HG03139 (cell line): ENCODE measurements at regions not wholly inside any gene's neighbourhood (a gene's known extent, or its start where the extent isn't known, plus 50 kb on each side); places are given as distances from the start of the nearest gene placed in this dataset.

Experiments
- ATAC-seq: cut with Tn5 transposase; IDR thresholded peaks from one replicate; pipeline ENCODE4 v1.9.1; 2021; ENCODE audit not compliant: unreplicated experiment

DNA sequence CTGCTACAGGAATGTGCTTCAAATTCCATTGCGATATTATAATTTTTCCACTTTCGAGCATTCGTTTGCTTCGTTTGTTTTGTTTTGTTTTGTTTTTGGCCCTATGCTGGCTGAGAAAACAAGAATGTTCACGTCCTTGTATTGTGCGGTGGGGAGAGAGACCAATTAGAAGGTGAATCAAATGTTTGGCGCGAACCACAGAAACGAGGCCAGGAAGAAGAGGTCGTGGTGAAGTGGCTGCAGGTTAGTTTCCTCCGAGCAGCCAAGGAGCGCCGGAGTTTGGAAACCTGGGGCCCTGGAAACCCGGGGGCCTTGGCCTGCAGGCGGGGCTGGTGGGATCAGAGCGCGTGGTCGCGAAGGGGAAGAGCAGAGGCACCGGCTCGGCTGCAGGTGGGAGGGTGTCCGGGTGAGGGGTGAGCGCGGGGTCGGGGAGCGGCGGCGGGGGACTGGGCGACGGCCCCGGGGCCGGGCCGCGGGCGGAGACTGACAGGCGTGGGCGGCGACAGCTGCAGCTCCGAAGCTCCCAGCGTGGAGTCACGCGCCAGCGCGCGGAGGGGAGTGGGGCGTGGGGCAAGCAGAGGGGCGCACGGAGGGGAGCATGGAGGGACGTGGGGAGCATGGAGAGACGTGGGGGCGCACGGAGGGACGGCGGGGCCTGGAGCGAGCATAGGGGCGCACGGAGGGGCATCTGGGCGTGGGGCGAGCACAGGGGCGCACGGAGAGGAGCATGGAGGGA, 141.5 kb upstream of the PDE10A start:
- no peak for ATAC-seq

DNA sequence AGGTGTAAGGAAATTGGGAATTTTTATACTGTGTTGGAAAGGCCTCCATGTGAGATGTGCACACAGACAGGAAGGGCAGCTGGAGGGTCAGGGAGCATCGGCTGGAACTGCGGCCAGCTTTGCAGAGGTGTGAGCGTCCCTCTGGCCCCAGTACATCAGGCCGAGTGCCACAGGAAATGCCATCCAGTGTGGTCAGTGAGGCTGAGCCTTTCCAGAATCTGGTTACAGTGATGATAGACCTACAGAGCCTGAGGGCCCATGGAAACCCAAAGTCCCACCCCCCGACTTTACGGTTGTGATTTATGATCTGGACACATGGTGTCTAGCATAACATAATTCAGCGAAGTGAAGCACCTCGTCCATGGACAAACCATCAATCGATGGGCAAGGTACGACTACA, 137.3 kb upstream of the PDE10A start:
- ATAC-seq = no peak

DNA sequence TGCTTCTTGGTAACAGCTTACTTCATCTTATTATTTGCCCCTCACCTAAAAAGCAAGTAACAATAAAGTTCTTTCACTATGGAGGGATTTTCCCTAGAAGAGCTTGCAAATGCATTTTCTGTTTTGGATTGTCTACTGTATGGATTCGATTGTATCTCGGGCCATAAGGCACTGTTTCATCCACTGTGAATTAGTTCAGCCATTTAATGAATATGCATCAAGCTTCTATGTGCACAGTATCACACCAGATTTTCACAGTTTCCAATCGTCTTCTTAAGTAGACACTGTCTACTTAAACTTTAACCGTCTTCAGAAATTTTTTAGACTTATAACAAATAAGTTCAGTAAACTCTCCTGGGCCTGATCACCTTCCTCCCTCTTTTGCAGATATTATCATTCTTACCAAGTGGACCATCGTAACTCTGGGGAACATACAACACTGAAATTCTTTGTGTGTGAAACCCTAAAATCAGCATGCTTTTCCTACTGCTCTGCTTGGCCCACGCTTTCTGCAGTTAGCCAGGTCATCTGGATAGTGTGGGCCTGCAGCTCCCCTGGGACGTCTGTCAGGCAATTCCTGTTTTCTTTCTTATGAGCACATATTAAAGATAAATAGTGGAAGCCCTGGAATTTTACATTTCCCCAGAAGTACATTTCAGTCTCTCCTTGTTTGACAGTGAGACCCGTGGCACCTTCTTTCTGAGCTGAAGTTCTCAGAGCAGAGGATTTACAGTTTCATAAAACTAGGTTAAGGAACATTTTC, 136.5 kb upstream of the PDE10A start:
- ATAC-seq = no peak

DNA sequence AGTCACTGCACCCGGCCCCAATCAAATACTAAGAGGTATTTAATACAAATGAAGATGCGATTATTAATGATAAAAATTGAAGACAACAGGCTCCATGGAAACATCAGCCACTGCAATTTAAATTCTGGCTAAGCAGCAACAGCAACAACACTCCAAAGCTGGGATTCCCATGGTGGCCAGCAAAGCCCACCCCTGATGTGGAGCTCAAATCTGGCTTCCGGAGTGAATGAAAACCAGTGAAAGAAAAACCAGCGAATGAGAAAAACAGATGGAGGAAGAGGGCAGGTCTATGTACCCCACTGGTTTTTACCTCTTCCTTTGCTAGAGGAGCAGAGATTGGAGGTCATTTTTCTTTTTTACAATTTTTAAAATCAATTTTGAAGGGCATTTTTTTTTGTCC, 135.9 kb upstream of the PDE10A start:
- no peak for ATAC-seq

DNA sequence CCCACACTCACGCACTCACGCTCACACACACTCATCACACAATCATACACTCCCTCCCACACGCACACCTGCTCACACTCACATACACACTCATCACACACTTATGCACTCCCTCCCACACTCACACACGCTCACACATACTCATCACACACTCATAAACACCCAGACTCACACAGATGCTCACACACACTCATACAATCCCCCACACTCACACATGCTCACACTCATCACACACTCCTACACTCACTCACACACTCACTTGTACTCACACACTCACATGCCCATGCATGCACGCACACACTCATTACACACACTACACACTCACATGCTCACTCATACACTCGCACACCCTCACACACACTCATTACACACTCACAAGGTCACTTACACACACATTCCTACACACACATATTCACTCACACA, 131.1 kb upstream of the PDE10A start:
- no peak for ATAC-seq

DNA sequence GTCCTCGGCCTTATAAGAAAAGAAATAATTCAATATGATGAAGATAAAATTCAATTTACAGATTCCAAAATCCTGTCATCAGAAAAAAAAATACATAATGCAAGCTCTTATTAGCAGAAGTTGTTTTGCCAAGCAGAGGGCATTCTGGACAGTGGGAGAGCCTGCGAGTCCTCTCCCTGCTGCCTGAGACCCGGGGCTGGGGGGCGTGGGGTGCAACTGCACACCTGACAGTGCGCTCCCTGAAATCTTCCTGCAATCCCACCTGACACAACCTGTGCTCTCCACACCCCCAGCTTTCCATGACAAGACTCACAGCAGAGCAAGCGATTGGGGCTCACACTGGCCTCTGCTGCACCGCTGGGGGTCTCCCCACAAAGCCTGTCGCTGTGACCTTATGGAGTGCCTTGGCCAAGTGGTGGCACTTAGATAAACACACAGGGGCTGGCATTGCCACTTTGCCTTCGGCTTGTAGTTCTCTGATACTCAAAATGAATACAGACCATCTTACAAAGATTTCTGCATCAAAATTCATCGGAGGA, 130.3 kb upstream of the PDE10A start:
- no peak for ATAC-seq

DNA sequence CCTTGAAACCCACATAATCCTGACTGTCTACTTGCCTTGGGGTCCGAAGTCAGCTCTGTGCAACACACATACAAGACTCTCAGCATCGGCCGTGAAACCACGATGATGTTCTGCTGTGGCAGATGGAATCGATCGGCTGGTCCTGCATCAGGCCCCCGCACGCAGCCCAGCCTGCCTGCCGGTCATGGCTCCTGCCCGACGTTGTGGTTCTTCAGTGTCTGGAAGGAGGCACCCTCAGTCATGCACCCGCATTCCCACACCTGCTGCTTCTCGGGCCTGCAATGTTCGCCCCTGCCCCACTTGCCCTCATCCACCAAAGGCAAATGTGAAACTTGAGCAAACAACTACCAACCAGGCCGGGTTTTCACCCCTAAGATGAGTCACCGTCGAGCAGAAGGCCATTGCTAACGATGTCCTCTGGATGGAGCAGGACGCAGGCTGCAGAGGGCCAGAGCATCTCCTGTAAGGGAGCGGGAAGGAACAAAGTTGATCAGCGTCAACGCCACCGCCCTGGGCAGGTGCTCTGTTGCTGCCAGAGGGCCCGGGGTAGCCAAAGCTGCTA, 128.9 kb upstream of the PDE10A start:
- ATAC-seq = no peak

DNA sequence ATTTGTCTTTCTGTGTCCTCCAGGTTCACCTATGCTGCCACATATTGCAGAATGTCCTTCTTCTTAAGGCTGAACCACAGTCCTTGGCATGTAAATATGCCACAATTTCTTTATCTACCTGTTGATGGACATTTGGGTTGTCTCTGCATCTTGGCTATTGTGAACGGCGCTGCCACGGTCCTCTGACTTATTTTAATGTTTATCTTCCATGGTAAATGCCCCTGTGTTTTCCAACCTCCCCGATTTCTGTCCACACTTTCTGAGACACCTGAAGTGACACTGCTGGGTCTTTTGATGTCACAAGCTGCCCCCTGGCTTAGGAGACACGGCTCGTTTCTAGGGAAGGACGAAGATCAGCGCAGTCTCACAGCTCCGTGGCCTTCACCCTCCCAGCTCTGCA, 128.3 kb upstream of the PDE10A start:
- ATAC-seq = no peak

DNA sequence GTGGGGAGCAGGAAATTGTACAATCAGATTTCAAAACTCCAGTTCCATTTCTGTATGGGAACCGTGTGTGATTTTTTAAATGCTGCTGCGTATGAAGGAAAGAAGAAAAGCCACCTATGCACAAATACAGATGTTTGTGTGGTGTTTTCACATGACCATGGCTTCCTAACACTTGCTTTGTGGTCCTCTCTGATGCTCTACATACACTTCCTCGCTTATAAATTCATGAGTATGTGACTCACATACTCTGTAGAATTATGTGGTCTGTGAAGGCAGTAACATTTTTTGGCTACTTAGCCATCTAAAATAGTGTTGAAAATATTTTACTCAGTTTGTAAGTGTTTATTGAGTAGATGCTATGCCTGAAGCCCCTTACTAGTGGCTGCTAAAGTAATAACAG, 119.8 kb upstream of the PDE10A start:
- ATAC-seq = no peak

DNA sequence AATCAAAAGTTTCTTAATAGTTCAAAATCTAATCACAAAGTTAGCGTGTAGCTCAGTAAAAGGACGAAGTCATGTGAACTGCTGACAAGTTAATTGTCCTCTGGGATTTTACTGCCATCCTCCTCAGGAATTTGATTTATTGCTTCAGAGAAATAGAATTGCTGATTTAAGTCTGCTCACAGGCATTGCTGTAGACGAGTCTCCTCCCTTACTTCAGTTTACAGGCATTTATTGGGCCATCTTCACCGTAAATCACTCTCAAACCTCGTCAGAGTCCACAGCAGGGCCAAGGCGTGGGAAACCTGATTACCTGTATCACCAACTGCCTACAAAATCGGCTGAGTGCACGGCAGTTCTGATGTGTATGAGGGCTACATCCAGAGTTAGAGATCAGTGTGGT, 119.1 kb upstream of the PDE10A start:
- ATAC-seq = no peak

DNA sequence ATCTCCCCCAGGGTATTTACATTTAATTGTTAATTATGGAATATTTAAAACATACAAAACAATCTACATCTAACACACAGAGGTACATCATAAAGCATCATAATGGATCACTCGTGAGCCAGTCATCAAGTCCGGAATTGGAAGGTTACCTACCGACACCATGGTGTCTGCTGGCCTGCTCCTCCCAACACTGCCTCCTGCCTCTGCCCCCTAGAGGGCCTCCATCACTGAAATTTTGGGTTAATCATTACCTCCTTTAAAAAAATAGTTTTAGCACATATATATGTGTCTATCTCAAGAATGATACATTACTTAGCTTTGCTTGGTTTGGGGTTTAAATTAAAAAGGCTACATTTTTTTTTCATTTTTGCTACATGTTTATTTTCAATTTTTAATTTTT, 114.6 kb upstream of the PDE10A start:
- no peak for ATAC-seq

DNA sequence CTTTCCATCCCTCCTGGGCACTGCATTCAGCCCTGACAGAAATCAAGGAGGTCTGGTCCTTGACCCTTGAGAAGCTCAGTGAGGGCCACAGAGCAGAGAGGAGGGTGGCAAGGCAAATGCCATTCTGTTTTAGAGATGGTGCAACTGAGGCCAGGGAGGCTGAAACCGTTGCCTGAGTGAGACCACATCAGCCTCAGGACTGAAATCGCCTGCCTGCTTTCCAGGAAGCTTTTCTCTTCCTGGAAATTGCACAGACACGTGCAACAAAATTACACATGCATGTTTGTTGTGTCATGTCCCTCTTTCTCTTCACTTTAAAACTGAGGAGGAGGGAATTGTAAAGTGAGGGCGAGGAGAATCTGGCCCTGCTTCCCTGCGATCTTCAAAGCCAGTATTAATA, 113.7 kb upstream of the PDE10A start:
- no peak for ATAC-seq

DNA sequence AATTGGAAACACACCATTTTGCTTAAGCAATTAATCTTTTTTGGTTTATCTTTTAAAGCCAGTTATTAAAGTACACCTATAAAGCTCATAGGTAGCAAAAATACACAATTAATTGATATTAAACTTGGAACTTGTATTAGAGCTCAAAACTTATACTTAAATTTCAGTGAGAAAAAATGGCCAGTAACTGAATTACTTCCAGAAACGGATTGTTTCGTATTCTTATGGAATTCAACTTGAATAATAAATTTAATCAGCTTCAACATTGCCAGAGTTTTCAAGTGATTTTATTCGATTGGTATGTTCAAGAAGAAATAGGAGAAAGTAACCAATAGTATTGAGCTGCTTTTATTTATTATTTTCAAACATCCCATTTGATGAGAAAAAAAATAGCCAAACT, 112.7 kb upstream of the PDE10A start:
- no peak for ATAC-seq

DNA sequence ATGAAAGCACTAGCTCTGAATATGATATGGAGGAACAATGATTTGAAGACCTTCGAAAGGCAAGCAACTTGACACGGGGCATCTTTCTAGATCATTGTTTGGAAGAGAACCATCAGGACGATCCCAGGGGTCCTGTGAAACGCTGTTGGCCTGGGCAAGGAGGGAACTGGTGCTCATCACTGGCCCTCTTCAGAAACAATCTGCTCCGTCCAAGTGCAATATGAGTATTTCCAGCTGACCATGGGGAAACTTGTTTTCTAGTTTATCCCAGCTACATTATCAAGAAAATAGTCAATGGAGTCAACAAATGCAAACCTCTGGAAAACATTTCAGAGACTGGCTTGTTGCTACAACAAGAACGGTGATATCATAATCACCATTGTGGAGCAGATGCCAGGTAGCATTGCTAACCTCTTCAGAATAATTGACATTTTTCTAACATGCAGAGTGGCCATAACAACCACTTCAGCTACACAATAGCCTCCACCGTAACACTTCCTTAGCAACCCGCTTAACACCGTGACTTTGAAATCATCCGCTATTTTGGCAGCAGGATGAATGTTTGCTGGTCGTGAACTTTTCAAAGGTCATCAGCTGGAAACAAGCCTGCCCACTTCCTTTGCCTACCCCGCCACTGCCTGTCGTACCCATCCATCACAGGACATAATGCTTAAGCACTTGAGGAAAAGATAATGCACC, 112.0 kb upstream of the PDE10A start:
- ATAC-seq = no peak

DNA sequence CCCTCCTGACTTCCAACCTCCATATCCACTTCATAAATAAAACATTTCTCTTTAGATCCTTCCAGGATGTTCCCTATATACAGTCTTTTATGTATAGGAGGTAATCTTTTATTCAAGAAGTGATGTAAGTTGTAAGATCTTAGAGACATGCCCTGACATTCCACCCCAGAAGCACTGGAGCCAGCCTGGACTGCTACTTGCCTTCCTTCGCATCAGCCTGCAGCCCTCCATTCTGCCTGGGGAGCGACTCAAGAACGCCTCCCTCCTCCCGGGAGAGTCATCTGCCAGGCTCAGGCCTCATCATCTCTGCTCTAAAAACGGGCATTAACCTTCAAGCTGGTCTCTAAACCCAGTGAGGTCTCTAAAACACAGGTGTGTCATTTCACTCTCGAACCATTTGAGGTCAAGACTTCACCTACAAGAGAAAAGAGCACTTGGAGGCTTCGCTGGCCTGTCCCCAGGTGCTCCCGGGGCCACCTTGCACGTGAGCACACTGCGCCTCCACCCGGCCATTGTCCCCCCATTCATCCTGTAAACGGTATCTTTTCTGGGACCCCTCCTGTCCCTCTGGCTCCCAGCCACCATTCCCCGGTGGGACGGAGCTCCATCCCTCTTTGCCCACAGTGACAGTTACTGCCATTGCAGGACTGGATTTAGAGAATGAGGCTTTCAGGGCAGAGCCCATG, 107.5 kb upstream of the PDE10A start:
- ATAC-seq = no peak

DNA sequence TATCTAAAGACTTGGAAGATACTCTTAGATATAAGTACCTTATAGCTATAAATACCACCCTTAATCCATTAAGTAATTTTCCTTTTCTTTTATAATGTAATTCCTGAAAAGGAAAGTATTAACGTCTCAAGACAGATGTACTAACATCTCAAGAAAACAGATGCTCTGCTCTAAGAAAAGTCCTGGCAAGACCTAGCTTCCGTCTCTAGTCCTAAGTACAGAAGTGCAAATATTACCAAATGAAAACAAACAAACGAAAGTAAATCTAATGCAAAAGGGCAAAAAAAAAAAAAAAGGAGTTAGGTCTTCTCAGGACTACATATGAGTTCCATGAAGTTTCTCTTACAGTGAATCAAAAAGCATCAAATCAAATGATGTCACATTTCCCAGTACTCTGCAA, 106.8 kb upstream of the PDE10A start:
- ATAC-seq = no peak

DNA sequence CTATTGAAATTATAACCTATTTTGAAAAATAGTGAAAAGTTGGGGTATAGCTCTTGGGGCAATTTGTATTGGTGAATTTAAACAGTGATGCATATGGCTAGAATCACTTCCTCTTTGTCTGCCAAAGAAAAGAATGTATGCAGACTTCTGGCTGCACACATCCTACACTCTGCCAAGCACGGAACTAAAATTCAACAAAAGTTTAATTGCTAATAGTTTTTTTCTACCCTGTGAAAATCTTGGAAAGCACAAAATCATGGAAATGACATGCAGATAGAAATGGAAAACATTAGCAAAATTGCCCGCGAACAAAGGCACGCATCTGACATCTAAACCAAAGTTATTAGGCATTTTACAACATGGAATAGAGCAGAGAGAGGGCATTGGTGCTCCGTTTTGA, 106.4 kb upstream of the PDE10A start:
- ATAC-seq = no peak

DNA sequence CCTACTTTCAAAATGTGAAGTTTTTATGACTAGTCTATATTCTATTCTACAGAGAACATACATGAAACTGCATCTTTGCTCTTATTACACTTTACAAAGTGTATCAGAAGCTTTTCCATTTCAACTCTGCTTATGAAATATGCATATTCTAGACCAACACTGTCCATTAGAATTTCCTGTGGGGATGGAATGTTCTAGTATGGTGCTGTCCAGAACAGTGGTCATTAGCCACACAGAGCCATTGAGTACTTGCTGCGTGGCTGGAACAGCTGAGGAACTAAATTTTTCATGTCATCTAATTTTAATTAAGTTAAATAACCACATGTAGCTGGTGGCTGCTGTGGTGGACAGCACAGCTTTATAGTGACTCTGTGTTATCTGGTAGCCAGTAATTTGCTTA, 105.9 kb upstream of the PDE10A start:
- ATAC-seq = no peak

DNA sequence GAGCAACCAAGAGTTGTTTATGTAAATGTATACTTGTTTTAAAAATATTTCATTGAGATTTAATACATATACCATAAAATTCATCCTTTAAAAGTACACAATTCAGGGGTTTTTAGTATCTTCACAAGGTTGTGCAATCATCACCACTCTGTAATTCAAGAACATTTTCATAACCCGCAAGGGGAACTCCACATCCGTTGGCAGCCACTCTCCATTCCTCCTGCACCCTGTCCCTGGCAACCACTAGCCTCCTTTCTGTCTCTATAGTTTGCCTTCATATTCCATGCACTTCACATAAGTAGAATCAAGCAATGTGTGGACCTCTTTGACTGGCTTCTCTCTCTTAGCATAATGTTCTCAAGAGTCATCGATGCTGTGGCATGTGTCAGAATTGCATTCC, 104.2 kb upstream of the PDE10A start:
- ATAC-seq = no peak

DNA sequence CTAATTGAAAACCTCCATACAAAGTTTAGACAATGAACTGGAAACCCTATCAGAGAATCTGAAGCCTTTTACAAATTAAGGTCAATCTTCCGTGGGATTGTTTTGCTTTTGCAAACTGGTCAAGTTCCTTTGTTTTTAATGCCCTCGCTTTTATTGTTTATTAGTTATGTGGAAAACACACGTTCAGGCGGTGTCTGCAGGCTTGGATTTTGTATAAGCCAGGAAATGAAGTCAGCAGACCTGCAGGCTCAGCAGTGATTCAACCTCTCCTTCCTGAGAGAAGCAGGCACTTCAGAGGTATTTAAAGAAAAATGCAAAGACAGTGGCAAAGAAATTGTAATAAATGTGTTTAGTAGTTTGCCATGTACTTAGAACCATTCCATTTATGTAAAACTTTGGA, 103.4 kb upstream of the PDE10A start:
- ATAC-seq = no peak

DNA sequence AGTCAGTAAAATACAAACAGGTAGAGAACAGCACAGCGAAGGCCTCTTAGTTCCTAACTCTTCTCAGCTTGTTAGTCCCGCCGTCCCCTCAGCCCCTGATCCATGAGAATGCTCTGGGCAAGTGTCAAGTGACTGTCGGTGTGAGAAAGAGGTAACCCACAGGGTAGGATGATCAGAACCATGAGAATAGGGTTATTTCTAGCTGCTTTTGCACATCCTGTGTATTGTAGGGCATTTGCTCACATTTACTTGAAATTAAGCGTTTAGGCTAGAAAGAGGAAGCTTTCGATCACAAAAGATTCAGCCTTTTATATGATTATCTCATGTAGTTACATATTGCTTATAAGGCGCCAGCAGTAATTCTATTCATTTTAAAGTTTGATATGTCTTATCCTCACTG, 103.0 kb upstream of the PDE10A start:
- no peak for ATAC-seq
